ENCODE measurements at regions not wholly inside any gene's neighbourhood (a gene's known extent, or its start where the extent isn't known, plus 50 kb on each side); places are given as distances from the start of the nearest gene placed in this dataset.
"Not testable (repeated sequence)": the region's sequence is repeated elsewhere in the genome, so short reads cannot be mapped to it uniquely, and the experiment has no call there.

- CTCF ChIA-PET = interaction anchor here (1.3 kb wide), 1 partner anchor 74 kb away, joined by 6 read pairs; no protein-coding TSS in a partner anchor
- Histone ChIP-seq H3K27ac (no peak overlapping the region), H3K4me2 (no peak overlapping the region), H3K4me1 (no peaks in the 10 kb centered on the region), H3K4me3 (no peak overlapping the region), H3K9me3 (no peaks in the 10 kb centered on the region)
- no peak for DNase-seq (ENCODE audit: low read depth in 1 of 2, low spot score in 1 of 2)
- no peak for FAIRE-seq
- POLR2A ChIA-PET = no interaction called here
- TF ChIP-seq RFX5 (IDR thresholded peaks at IDR 0.05) = no peak
- TF ChIP-seq TFCP2L1 (CRISPR knock-in tag; IDR thresholded peaks at IDR 0.05) = no peak
- TF ChIP-seq USF2 (IDR thresholded peaks at IDR 0.05) = no peak
- TF ChIP-seq POLR2AphosphoS2 (conservative IDR thresholded peaks at IDR 0.05; ENCODE audit: low read length) = no peak
- TF ChIP-seq CTCF (IDR thresholded peaks at IDR 0.05) = no peak
- no peak for TF ChIP-seq CHD4 (IDR thresholded peaks at IDR 0.05; ENCODE audit: borderline replicate concordance)
- TF ChIP-seq PBX3 (IDR thresholded peaks at IDR 0.05) = no peak
- TF ChIP-seq MAZ (IDR thresholded peaks at IDR 0.05; ENCODE audit: borderline replicate concordance, low read depth, low read length) = no peak
- no peak for TF ChIP-seq FOXS1 (CRISPR knock-in tag; IDR thresholded peaks at IDR 0.05)
- no peak for TF ChIP-seq HMGXB4 (CRISPR knock-in tag; IDR thresholded peaks at IDR 0.05; ENCODE audit: borderline replicate concordance)
- no peak for TF ChIP-seq EP300 (IDR thresholded peaks at IDR 0.05)
- no peak for TF ChIP-seq HDAC2 (IDR thresholded peaks at IDR 0.05)
- TF ChIP-seq E2F6 (IDR thresholded peaks at IDR 0.05; ENCODE audit: borderline replicate concordance, low read depth) = no peak
- no peak for TF ChIP-seq RARB (CRISPR knock-in tag; IDR thresholded peaks at IDR 0.05)
- TF ChIP-seq RCOR1 (IDR thresholded peaks at IDR 0.05; ENCODE audit: low read depth, low read length) = no peak
- no peak for TF ChIP-seq HEYL (CRISPR knock-in tag; IDR thresholded peaks at IDR 0.05)
- ATAC-seq = no peak
- WGBS (ENCODE audit: missing lambda C conversion rate) = 87% methylated on average over 9 of the region's 9 CpGs
Observed at GRCh38 chr7:36058020-36058592, 94.9 kb upstream of the EEPD1 start.

GRCh38 chr7:36060388-36060787 is 92.7 kb upstream of the EEPD1 start:
- 77% methylated on average over 11 of the region's 11 CpGs for WGBS (ENCODE audit: missing lambda C conversion rate)
- H3K9me3 ChIP-seq; FAIRE-seq; H3K4me1 ChIP-seq; H3K4me2 ChIP-seq; DNase-seq (ENCODE audit: low read depth in 1 of 2, low spot score in 1 of 2); POLR2A ChIA-PET; ATAC-seq; H3K27ac ChIP-seq; H3K4me3 ChIP-seq: not testable (repeated sequence)
- CTCF ChIA-PET = interaction anchor here (0.6 to 1.1 kb wide), 3 partner anchors 11 to 231 kb away, joined by 3 to 4 read pairs (median 3); no protein-coding TSS in a partner anchor
